NB4 (cell line): ENCODE measurements at regions not wholly inside any gene's neighbourhood (a gene's known extent, or its start where the extent isn't known, plus 50 kb on each side); places are given as distances from the start of the nearest gene placed in this dataset.
A peak's percentile ranks its signal among the peaks of the same experiment; 100 is the strongest.

ENCODE experiments used
- DNase-seq: peaks from one replicate; pipeline ENCODE4 v3.0.0; 2010; ENCODE audit warnings: low read depth
- H3K4me3 ChIP-seq: one replicate; pipeline ENCODE4 v1.5.1; 2011; ENCODE audit warnings: mild to moderate bottlenecking, low read depth, low read length, moderate library complexity
- MYC ChIP-seq: IDR thresholded peaks from 2 replicates; pipeline ENCODE4 v1.6.1; 2011; ENCODE audit warnings: low read depth, low read length
- POLR2A ChIP-seq: IDR thresholded peaks from 2 replicates; pipeline ENCODE4 v1.6.1; 2011; ENCODE audit warnings: mild to moderate bottlenecking; ENCODE audit not compliant: insufficient read length; ENCODE audit errors: extremely low read depth
- TF ChIP-seq, protein P1 (sequence below): IDR thresholded peaks from one replicate; pipeline ENCODE4 v1.5.1; 2012; ENCODE audit warnings: low read depth, low read length
- TF ChIP-seq, protein P2 (sequence below): IDR thresholded peaks from 2 replicates; pipeline ENCODE4 v1.6.1; 2011; ENCODE audit warnings: low read depth, low read length

DNA sequence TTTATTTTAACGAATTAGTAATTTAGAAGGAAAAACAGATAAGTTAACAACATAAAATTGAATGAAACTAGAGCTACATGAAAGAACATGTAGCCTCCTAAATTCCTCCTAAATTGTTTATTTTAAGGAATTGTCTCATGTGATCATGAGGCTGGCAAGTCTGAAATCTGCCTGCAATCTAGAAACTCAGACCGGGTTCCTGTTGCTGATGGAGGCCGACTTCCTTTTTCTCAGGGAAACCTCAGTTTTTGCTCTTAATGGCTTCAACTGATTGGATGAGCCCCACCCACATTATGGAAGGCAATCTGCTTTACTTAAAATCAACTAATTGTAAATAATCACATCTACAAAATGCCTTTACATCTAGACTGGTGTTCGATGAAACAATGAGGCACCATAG, 205.0 kb upstream of the ADRA1D start:
- no peak for DNase-seq

DNA sequence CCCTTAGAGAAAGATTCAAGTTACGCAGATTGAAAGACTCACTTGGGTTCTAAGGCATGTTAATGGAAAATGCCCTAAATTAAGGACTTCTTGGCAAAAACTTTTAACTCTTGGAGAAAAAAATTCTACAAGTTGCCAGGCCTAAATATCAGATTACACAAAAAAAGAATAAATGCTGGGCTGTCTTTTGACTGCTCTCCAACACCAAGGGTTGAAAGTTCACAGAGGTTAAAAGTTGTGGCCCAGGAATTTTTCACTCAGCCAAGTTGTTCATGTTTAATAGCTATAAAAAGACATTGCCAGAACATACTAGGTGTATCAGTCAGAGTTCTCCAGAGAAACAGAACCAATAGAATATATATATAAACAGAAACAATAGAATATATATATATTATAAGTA, 204.3 kb upstream of the ADRA1D start:
- no peak overlapping the region for H3K4me3 ChIP-seq
- TF ChIP-seq MYC (no peak), POLR2A (no peak)
- TF ChIP-seq, protein P1, sequence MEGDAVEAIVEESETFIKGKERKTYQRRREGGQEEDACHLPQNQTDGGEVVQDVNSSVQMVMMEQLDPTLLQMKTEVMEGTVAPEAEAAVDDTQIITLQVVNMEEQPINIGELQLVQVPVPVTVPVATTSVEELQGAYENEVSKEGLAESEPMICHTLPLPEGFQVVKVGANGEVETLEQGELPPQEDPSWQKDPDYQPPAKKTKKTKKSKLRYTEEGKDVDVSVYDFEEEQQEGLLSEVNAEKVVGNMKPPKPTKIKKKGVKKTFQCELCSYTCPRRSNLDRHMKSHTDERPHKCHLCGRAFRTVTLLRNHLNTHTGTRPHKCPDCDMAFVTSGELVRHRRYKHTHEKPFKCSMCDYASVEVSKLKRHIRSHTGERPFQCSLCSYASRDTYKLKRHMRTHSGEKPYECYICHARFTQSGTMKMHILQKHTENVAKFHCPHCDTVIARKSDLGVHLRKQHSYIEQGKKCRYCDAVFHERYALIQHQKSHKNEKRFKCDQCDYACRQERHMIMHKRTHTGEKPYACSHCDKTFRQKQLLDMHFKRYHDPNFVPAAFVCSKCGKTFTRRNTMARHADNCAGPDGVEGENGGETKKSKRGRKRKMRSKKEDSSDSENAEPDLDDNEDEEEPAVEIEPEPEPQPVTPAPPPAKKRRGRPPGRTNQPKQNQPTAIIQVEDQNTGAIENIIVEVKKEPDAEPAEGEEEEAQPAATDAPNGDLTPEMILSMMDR, result no peak
- TF ChIP-seq, protein P2, sequence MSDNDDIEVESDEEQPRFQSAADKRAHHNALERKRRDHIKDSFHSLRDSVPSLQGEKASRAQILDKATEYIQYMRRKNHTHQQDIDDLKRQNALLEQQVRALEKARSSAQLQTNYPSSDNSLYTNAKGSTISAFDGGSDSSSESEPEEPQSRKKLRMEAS, result no peak
- DNase-seq, result no peak

More for the DNA sequence above, 205.0 kb upstream of the ADRA1D start:
- H3K4me3 ChIP-seq, result no peak overlapping the region
- TF ChIP-seq POLR2A, result no peak
- no peak for TF ChIP-seq MYC
- TF ChIP-seq, protein P1, result no peak
- TF ChIP-seq, protein P2, result no peak

DNA sequence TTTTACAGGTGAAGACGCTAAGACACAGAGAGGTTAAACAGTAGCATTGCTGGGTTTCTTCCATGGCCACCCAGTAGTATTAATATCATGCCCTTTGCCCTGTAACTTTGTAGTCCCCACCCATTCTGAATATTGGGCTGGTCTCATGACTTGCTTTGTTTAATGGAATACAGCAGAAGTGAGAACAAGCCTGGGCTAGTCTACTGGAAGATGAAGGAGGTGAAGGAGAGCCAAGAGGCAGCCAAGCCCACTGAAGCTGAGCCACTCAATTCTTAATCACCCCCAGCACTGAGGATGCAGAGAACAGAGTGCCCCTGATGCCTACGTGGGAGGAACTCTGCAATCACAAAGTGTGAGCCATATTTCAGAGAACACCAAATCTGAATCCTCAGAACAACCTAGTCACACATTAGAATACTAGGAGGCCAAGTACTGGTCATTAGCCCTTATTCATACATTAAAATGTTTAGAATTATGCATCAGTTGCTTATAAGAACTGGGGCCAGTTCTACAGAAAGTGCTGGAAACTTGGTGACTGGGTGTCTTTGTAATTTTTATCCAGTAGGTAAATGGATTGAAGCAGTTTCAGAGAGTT, 202.5 kb upstream of the ADRA1D start:
- TF ChIP-seq POLR2A, result no peak
- TF ChIP-seq, protein P1, result no peak
- TF ChIP-seq, protein P2, result no peak
- TF ChIP-seq MYC, result no peak
- DNase-seq, result no peak
- no peak overlapping the region for H3K4me3 ChIP-seq

DNA sequence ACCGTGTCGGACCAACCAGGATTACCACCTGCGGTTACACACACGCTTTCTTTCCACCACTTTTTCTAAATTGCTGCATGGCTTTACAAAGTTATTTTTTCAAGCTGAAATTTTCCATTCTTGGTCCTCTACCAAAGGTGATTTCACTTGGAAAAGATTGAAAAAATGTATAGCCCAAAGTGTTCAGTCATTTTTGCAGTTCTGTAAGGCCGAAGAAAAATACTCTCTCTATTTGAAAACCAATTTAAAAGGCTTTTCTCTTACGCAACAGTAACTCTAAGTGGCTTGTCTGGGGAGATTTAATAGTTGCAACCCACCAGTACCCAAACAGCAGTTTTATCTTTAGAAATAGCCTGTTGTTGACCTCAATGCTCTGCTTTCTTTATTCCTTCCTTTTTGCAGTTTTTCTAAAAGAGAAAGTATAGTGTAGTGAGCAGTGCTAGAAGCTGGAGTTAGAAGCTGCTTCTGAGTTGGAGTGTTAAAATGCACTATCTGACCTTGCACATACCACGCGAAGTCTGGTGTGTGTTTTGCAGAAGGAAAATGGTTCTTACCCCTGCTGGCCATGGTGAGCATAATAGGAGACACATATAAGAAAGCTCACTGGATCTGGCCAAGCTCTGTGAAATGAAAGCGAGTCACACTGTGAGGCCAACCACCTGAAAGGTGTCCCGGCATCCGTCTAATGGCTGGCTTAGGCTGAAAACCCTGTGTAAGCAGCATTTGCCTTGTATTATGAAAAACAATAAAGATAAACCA, 201.0 kb upstream of the ADRA1D start:
- TF ChIP-seq MYC, result no peak
- TF ChIP-seq, protein P2, result no peak
- TF ChIP-seq POLR2A, result no peak
- TF ChIP-seq, protein P1, result no peak
- peak; percentile 16 for DNase-seq

DNA sequence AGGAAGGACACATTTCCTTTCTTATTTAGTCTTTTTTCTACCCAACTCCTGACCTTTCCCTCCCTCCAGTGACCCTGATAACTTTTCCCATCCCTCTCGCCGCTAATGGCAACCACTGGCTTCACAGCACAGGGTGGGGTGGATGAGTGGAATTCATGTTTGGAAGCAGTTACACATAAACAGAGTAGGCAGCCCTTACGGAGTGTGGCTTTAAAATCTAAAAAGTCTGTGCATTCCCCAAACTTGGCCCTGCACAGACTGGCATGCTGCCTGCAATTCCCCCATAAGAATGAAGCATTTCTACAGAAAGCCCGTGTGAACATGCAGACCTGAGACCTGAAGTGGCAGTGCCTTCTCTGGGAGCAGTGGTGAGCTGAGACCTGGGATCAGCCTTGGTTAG, 196.7 kb upstream of the ADRA1D start:
- DNase-seq, result no peak
- H3K4me3 ChIP-seq, result no peak overlapping the region
- TF ChIP-seq POLR2A (no peak), MYC (no peak)
- TF ChIP-seq, protein P1, result no peak
- TF ChIP-seq, protein P2, result no peak

More for the DNA sequence above, 201.0 kb upstream of the ADRA1D start:
- no peak overlapping the region for H3K4me3 ChIP-seq
